Activated CD8-positive, alpha-beta T cell treated with anti-CD3 and anti-CD28 coated beads for 36 hours (primary cell): ENCODE measurements at regions not wholly inside any gene's neighbourhood (a gene's known extent, or its start where the extent isn't known, plus 50 kb on each side); places are given as distances from the start of the nearest gene placed in this dataset.
"Not testable (repeated sequence)": the region's sequence is repeated elsewhere in the genome, so short reads cannot be mapped to it uniquely, and the experiment has no call there.

ENCODE experiments used
- ATAC-seq: fragments of 200-7000 bp; cut with Tn5 transposase; one replicate; pipeline ENCODE4 v1.10.0; 2021; ENCODE audit warnings: mild to moderate bottlenecking, moderate library complexity
- CTCF ChIA-PET: fragments of 350-600 bp; sonication (Branson Sonifier 250); formaldehyde crosslinking; loops from one replicate; lab custom pipeline; 2021; ENCODE audit warnings: antibody characterized with exemption; lab: Charles Lee
- POLR2A ChIA-PET: fragments of 350-600 bp; sonication (Branson Sonifier 250); formaldehyde crosslinking; loops from one replicate; lab custom pipeline; 2021; ENCODE audit warnings: antibody characterized with exemption; lab: Charles Lee
- DNase-seq: peaks from one replicate; pipeline ENCODE4 v3.0.0-alpha.2; 2020
- H3K27ac Mint-ChIP-seq: one replicate; pipeline ENCODE4 v1.8.0; 2021; ENCODE audit warnings: mild to moderate bottlenecking, mixed read lengths
- H3K27me3 Mint-ChIP-seq: one replicate; pipeline ENCODE4 v1.8.0; 2021; ENCODE audit warnings: mixed read lengths
- H3K36me3 Mint-ChIP-seq: one replicate; pipeline ENCODE4 v1.8.0; 2021; ENCODE audit warnings: low read depth, mixed read lengths
- H3K4me1 Mint-ChIP-seq: one replicate; pipeline ENCODE4 v1.8.0; 2021; ENCODE audit warnings: low read depth, mixed read lengths
- H3K4me3 Mint-ChIP-seq: one replicate; pipeline ENCODE4 v1.8.0; 2021; ENCODE audit warnings: mild to moderate bottlenecking, moderate library complexity, mixed read lengths
- H3K9me3 Mint-ChIP-seq: one replicate; pipeline ENCODE4 v1.8.0; 2021; ENCODE audit warnings: mixed read lengths
- intact Hi-C: fragments of 100-400 bp; cut with micrococcal nuclease; formaldehyde crosslinking; loops from one replicate; pipeline ENCODE4 v1.10.0; 2022
- TF ChIP-seq, protein P1 (sequence below): fragments of 200-600 bp; IDR thresholded peaks from one replicate; pipeline ENCODE4 v1.8.0; 2022; ENCODE audit warnings: antibody characterized with exemption, mild to moderate bottlenecking

DNA sequence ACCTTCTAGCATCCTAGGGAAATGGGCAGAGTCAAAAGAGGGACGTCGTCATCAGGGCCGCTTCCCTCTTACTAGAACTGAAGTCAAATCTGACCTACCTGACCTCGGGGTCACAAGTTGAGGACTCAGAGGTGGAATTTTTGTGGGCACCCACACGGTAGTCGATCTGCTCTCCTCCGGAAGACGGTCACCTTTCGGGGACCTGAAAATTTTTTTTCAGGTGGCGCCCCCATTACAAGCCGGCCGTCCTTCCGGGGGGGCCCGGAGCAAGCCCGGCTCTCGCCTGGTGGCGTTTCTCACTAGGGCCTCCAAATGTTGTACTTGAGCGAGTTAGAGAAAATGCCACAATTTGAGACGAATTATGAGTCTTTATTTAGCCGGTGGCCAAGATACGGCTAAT, 157.5 kb upstream of the FRG2C start:
- CTCF ChIA-PET = no interaction called here
- H3K4me3 Mint-ChIP-seq = no peak overlapping the region
- POLR2A ChIA-PET = no interaction called here
- DNase-seq = no peak
- TF ChIP-seq, protein P1, sequence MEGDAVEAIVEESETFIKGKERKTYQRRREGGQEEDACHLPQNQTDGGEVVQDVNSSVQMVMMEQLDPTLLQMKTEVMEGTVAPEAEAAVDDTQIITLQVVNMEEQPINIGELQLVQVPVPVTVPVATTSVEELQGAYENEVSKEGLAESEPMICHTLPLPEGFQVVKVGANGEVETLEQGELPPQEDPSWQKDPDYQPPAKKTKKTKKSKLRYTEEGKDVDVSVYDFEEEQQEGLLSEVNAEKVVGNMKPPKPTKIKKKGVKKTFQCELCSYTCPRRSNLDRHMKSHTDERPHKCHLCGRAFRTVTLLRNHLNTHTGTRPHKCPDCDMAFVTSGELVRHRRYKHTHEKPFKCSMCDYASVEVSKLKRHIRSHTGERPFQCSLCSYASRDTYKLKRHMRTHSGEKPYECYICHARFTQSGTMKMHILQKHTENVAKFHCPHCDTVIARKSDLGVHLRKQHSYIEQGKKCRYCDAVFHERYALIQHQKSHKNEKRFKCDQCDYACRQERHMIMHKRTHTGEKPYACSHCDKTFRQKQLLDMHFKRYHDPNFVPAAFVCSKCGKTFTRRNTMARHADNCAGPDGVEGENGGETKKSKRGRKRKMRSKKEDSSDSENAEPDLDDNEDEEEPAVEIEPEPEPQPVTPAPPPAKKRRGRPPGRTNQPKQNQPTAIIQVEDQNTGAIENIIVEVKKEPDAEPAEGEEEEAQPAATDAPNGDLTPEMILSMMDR = no peak
- intact Hi-C loops = no loop called here
- no peak overlapping the region for H3K27ac Mint-ChIP-seq
- no peak for ATAC-seq
- H3K36me3 Mint-ChIP-seq = no peaks in the 10 kb centered on the region
- H3K9me3 Mint-ChIP-seq = peaks cover 31% of the 10 kb centered on the region
- no peaks in the 10 kb centered on the region for H3K27me3 Mint-ChIP-seq
- no peaks in the 10 kb centered on the region for H3K4me1 Mint-ChIP-seq

DNA sequence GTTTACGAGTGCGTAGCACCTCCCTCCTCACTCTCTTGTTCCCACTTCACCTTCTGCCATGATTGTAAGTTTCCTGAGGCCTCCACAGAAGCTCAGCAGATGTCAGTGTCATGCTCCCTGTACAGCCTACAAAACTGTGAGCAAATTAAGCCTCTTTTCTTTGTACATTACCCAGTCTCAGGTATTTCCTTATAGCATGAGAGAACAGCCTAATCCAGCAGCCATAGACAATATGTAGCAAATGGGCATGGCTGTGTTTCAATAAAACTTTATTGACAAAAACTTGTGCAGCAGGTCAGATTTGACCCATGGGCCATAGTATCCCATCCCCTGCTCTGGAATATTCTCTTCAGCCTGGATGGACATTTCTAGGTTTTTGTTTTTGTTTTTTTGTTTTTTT, 156.2 kb upstream of the FRG2C start:
- CTCF ChIA-PET, intact Hi-C loops, H3K27me3 Mint-ChIP-seq, H3K27ac Mint-ChIP-seq, POLR2A ChIA-PET, H3K4me3 Mint-ChIP-seq, DNase-seq, ATAC-seq, H3K36me3 Mint-ChIP-seq, H3K4me1 Mint-ChIP-seq: not testable (repeated sequence)
- H3K9me3 Mint-ChIP-seq = peaks cover 36% of the 10 kb centered on the region

DNA sequence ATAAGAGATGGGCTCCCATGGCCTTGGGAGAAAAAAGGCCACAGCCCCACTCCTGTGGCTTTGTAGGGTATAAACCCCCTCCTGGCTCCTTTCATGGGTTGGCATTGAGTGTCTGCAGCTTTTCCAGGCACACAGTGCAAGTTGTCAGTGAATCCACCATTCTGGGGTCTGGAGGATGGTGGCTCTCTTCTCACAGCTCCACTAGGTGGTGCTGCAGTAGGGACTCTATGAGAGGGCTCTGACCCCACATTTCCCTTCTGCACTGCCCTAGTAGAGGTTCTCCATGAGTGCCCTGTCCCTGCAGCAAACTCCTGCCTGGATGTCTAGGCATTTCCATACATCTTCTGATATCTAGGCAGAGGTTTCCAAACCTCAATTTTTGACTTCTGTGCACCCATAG, 136.5 kb upstream of the FRG2C start:
- intact Hi-C loops, POLR2A ChIA-PET, H3K9me3 Mint-ChIP-seq, DNase-seq, H3K36me3 Mint-ChIP-seq, H3K27ac Mint-ChIP-seq, H3K4me1 Mint-ChIP-seq, ATAC-seq, H3K4me3 Mint-ChIP-seq, H3K27me3 Mint-ChIP-seq, CTCF ChIA-PET: not testable (repeated sequence)

DNA sequence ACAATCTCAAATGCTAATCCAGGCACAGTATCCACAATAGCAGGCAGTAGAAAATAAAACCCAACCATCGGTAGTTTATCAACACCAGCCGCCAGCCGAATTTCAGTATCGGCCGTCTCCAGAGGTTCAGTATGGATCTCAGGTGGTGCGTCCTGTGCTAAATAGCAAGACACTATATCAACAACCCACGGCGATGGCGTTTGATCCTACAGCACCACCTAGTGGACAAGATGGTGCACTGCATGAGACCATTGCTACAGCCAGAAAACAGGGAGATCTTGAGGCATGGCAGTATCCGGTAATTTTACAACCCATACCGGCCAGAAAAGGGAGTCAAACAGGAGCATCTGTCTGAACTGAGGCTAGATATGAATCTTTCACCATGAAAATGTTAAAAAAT, 112.0 kb upstream of the FRG2C start:
- H3K4me3 Mint-ChIP-seq, ATAC-seq, H3K4me1 Mint-ChIP-seq, intact Hi-C loops, POLR2A ChIA-PET, H3K27me3 Mint-ChIP-seq, H3K27ac Mint-ChIP-seq: not testable (repeated sequence)
- CTCF ChIA-PET = interaction anchor here (0.7 kb wide), 1 partner anchor 360 kb away, joined by 3 read pairs; no protein-coding TSS in a partner anchor
- Mint-ChIP-seq H3K9me3 (peaks cover 35% of the 10 kb centered on the region), H3K36me3 (peaks cover 11% of the 10 kb centered on the region)
- peak; percentile 37 for DNase-seq

DNA sequence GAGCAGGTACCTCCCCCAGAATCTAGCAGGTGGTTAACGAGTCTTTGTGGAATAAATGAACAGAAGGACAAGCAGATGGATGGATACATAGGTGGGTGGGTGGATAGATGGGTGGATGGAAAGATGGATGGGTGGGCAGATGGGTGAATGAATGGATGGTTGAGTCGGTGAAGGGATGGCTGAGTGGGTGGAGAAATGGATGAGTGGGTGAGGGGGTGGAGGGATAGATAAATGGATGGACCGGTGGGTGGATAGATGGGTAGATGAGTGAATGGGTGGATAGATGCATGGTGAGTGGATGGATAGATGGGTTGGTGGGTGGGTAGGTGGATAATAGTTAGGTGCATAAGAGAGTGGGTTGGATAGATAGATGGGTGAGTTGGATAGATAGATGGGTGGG, 99.7 kb upstream of the FRG2C start:
- DNase-seq, H3K4me1 Mint-ChIP-seq, CTCF ChIA-PET, POLR2A ChIA-PET, ATAC-seq, H3K27me3 Mint-ChIP-seq, H3K9me3 Mint-ChIP-seq, intact Hi-C loops, H3K27ac Mint-ChIP-seq, H3K36me3 Mint-ChIP-seq, H3K4me3 Mint-ChIP-seq: not testable (repeated sequence)

DNA sequence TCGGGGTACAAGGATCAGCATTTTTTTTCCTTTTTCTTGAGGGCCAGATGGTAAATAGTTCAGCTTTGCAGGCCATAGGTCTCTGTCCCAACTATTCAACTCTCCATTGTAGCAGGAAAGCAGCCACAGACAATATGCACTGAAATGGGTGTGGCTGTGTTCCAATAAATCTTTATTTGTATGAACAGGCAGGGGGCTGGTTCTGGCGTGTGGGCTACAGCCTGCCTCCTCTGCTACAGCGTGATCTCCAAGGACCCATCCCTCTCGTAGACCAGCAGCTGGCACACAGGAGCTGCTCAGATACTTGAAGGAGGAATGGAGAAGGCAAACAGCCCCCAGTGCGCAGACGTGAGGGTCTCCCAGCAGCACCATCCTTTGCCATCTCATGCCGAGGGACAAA, 91.8 kb upstream of the FRG2C start:
- H3K27ac Mint-ChIP-seq, CTCF ChIA-PET, H3K4me1 Mint-ChIP-seq, H3K36me3 Mint-ChIP-seq, POLR2A ChIA-PET, H3K9me3 Mint-ChIP-seq, H3K4me3 Mint-ChIP-seq, DNase-seq, ATAC-seq, H3K27me3 Mint-ChIP-seq, intact Hi-C loops: not testable (repeated sequence)

DNA sequence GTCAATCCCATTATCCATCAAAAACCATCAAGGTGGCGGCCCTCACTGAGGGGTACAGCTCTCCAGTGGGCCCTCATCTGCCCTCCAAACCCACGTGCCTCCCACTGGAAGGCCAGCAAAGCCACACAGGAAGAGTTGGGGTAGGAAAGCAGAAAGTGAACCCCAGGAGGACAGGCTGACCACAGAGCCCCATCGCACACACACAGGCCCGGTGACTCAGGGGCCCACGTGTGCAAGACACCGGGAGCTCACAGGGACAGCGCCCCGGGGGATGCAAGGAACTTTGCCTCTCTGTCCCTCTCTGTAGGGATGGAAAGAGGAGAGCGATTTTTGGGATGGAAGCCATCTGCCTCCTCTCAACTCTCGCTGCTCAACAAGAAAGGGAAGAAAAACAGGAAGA, 85.0 kb upstream of the FRG2C start:
- intact Hi-C loops, ATAC-seq, POLR2A ChIA-PET, H3K9me3 Mint-ChIP-seq, H3K36me3 Mint-ChIP-seq, H3K27ac Mint-ChIP-seq, DNase-seq, H3K4me1 Mint-ChIP-seq: not testable (repeated sequence)
- Mint-ChIP-seq H3K4me3 (peak overlapping the region; percentile 24), H3K27me3 (peaks cover 32% of the 10 kb centered on the region)
- CTCF ChIA-PET = interaction anchor here (1.2 to 1.4 kb wide), 2 partner anchors 26 to 134 kb away, joined by 3 read pairs; no protein-coding TSS in a partner anchor

DNA sequence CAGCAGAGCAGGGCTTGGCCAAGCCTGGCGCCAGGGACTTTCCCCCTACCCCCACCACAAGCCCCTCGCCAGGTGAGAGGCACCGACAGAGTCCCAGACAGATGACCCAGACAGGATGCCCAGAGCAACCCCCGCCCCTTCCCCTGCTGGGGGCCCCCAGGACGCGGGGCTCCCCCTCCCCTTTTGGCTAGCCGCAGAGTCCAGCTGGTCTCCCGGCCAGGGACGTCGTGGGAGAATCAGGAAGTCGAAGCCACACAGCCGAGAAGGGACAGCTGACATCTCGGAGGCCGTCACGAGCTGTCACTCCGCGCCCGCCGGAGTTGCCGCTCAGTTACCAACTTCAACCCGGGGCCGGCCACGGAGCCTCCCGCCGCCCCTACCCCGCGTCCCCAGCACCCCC, 84.6 kb upstream of the FRG2C start:
- intact Hi-C loops, H3K27ac Mint-ChIP-seq, H3K9me3 Mint-ChIP-seq, H3K36me3 Mint-ChIP-seq, H3K4me1 Mint-ChIP-seq, ATAC-seq, DNase-seq, POLR2A ChIA-PET: not testable (repeated sequence)
- H3K27me3 Mint-ChIP-seq = peaks cover 32% of the 10 kb centered on the region
- CTCF ChIA-PET = interaction anchor here (1.2 to 1.4 kb wide), 2 partner anchors 25 to 135 kb away, joined by 3 read pairs; no protein-coding TSS in a partner anchor
- H3K4me3 Mint-ChIP-seq = peak overlapping the region; percentile 24
